PC-9 (cell line): ENCODE measurements at regions not wholly inside any gene's neighbourhood (a gene's known extent, or its start where the extent isn't known, plus 50 kb on each side); places are given as distances from the start of the nearest gene placed in this dataset.

Source experiments
- CTCF ChIP-seq: fragments of 200-600 bp; sonication (generic); conservative IDR thresholded peaks from 2 replicates; pipeline ENCODE4 v1.6.1; 2017; ENCODE audit warnings: mixed run types, antibody characterized with exemption, mild to moderate bottlenecking, moderate library complexity
- EZH2 ChIP-seq: fragments of 200-600 bp; sonication (generic); IDR thresholded peaks from 2 replicates; pipeline ENCODE4 v1.8.0; 2017; ENCODE audit warnings: antibody characterized with exemption, low read depth

GRCh38 chr11:115657586-115657985 lies 153.4 kb upstream of the CADM1 start:
- no peak for TF ChIP-seq CTCF
- TF ChIP-seq EZH2, result no peak
